SK-N-SH (cell line): ENCODE measurements at regions not wholly inside any gene's neighbourhood (a gene's known extent, or its start where the extent isn't known, plus 50 kb on each side); places are given as distances from the start of the nearest gene placed in this dataset.
A peak's percentile ranks its signal among the peaks of the same experiment; 100 is the strongest.

ENCODE experiments used
- CTCF ChIA-PET: fragments of 300-600, 350-600 bp; formaldehyde crosslinking; extraction: SDS; loops from one replicate; lab custom pipeline; 2021; lab: Yijun Ruan, JAX
- POLR2A ChIA-PET: fragments of 350-600 bp; sonication (Branson Sonifier 250); formaldehyde crosslinking; extraction: SDS; loops from one replicate; lab custom pipeline; 2020; ENCODE audit warnings: antibody characterized with exemption, inconsistent platforms; lab: Yijun Ruan, JAX
- DNase-seq: peaks from one replicate; pipeline ENCODE4 v3.0.0; 2012
- H2AFZ ChIP-seq: fragments of 200-600 bp; sonication (generic); 2 replicates; pipeline ENCODE4 v1.8.1; 2016; ENCODE audit warnings: antibody characterized with exemption, mild to moderate bottlenecking, low read depth
- H3F3A ChIP-seq: fragments of 200-600 bp; sonication (generic); replicated peaks from 2 replicates; pipeline ENCODE3; 2016; ENCODE audit warnings: antibody characterized with exemption, mild to moderate bottlenecking; ENCODE audit not compliant: insufficient read depth
- H3K27ac ChIP-seq, 2 experiments: fragments of 200-500 bp in 1 of 2; fragments of 200-600 bp in 1 of 2; sonication (Bioruptor generic) in 1 of 2; sonication (generic), shearing (Covaris generic) in 1 of 2; 2 replicates each; pipeline versions ENCODE4 v1.5.1 to v1.6.1; 2014 to 2016; ENCODE audit warnings: low read depth in 2 of 2, inconsistent platforms in 1 of 2, low read length in 1 of 2, mild to moderate bottlenecking in 1 of 2, mixed read lengths in 1 of 2
- H3K27me3 ChIP-seq: fragments of 200-600 bp; sonication (generic), shearing (Covaris generic); 2 replicates; pipeline ENCODE4 v1.6.1; 2016; ENCODE audit warnings: mixed run types; ENCODE audit not compliant: insufficient read depth
- H3K36me3 ChIP-seq, 2 experiments: fragments of 200-500 bp in 1 of 2; fragments of 200-600 bp in 1 of 2; sonication (Bioruptor generic) in 1 of 2; sonication (generic) in 1 of 2; replicated peaks in 1 of 2; 2 replicates each; pipeline versions ENCODE3 to v1.5.1; 2014 to 2016; ENCODE audit warnings: low read length in 1 of 2, mild to moderate bottlenecking in 1 of 2; ENCODE audit not compliant: insufficient read depth in 2 of 2, control insufficient read depth in 1 of 2
- H3K4me1 ChIP-seq, 2 experiments: fragments of 200-500 bp in 1 of 2; fragments of 200-600 bp in 1 of 2; sonication (Bioruptor generic) in 1 of 2; sonication (generic), shearing (Covaris generic) in 1 of 2; 2 replicates each; pipeline versions ENCODE4 v1.5.1 to v1.6.1; 2014 to 2016; ENCODE audit warnings: low read depth in 1 of 2, low read length in 1 of 2, mixed run types in 1 of 2; ENCODE audit not compliant: insufficient read depth in 2 of 2, control insufficient read depth in 1 of 2
- H3K4me2 ChIP-seq: fragments of 200-600 bp; sonication (generic), shearing (Covaris generic); 2 replicates; pipeline ENCODE4 v1.6.1; 2017; ENCODE audit warnings: mixed run types
- H3K4me3 ChIP-seq, 2 experiments: fragments of 200-500 bp in 1 of 2; fragments of 200-600 bp in 1 of 2; sonication (Bioruptor generic) in 1 of 2; sonication (generic), shearing (Covaris generic) in 1 of 2; 2 replicates each; pipeline versions ENCODE4 v1.5.1 to v1.8.1; 2014 to 2016; ENCODE audit warnings: low read depth in 2 of 2, inconsistent platforms in 1 of 2, low read length in 1 of 2, mild to moderate bottlenecking in 1 of 2, mixed read lengths in 1 of 2, moderate library complexity in 1 of 2
- H3K79me2 ChIP-seq: fragments of 200-600 bp; sonication (generic); 2 replicates; pipeline ENCODE4 v1.8.1; 2017; ENCODE audit warnings: mild to moderate bottlenecking; ENCODE audit not compliant: insufficient read depth
- H3K9ac ChIP-seq: fragments of 200-600 bp; sonication (generic); 2 replicates; pipeline ENCODE4 v1.6.1; 2017; ENCODE audit warnings: mixed run types
- H3K9me2 ChIP-seq: fragments of 200-600 bp; sonication (generic); 2 replicates; pipeline ENCODE4 v1.6.1; 2017; ENCODE audit warnings: mixed run types
- H3K9me3 ChIP-seq: fragments of 200-600 bp; sonication (generic); 2 replicates; pipeline ENCODE4 v1.6.1; 2017; ENCODE audit warnings: mixed run types, mild to moderate bottlenecking, moderate library complexity
- H4K20me1 ChIP-seq: fragments of 200-600 bp; sonication (generic); 2 replicates; pipeline ENCODE4 v1.6.1; 2017; ENCODE audit warnings: mild to moderate bottlenecking, mixed run types; ENCODE audit not compliant: insufficient read depth
- CHD2 ChIP-seq: fragments of 150-350 bp; IDR thresholded peaks from 2 replicates; pipeline ENCODE4 v1.6.1; 2018; ENCODE audit warnings: low read length; ENCODE audit not compliant: partially characterized antibody
- EZH2phosphoT487 ChIP-seq: fragments of 200-600 bp; sonication (generic); IDR thresholded peaks from 2 replicates; pipeline ENCODE4 v1.6.1; 2017; ENCODE audit warnings: low read depth, mixed run types, mild to moderate bottlenecking, antibody characterized with exemption, moderate library complexity, borderline replicate concordance
- FOSL2 ChIP-seq: IDR thresholded peaks from 2 replicates; pipeline ENCODE4 v1.4.0; 2012; ENCODE audit warnings: low read depth, mild to moderate bottlenecking, moderate library complexity, borderline replicate concordance
- FOXJ3 ChIP-seq: sonication (generic); formaldehyde crosslinking; IDR thresholded peaks from 2 replicates; pipeline ENCODE4 v1.5.1; 2020; ENCODE audit warnings: mild to moderate bottlenecking, missing genetic modification reagents
- FOXM1 ChIP-seq: IDR thresholded peaks from 2 replicates; pipeline ENCODE4 v1.4.0; 2012; ENCODE audit warnings: low read depth, mild to moderate bottlenecking
- GABPA ChIP-seq: IDR thresholded peaks from 2 replicates; pipeline ENCODE4 v1.4.0; 2012; ENCODE audit warnings: low read depth, mild to moderate bottlenecking
- GATA2 ChIP-seq: sonication (generic); formaldehyde crosslinking; IDR thresholded peaks from 2 replicates; pipeline ENCODE4 v1.5.0; 2020; ENCODE audit warnings: mild to moderate bottlenecking, missing genetic modification reagents
- JUND ChIP-seq: IDR thresholded peaks from 2 replicates; pipeline ENCODE4 v1.4.0; 2012
- MEF2A ChIP-seq: IDR thresholded peaks from 2 replicates; pipeline ENCODE4 v1.4.0; 2012; ENCODE audit warnings: low read depth, borderline replicate concordance
- NFIC ChIP-seq: IDR thresholded peaks from 2 replicates; pipeline ENCODE4 v1.4.0; 2012; ENCODE audit warnings: borderline replicate concordance
- POLR2AphosphoS5 ChIP-seq: IDR thresholded peaks from 2 replicates; pipeline ENCODE4 v1.6.1; 2012; ENCODE audit warnings: low read depth, low read length
- RXRA ChIP-seq: IDR thresholded peaks from 2 replicates; pipeline ENCODE4 v1.4.0; 2012; ENCODE audit warnings: low read depth, mild to moderate bottlenecking, borderline replicate concordance
- TAF1 ChIP-seq: IDR thresholded peaks from 2 replicates; pipeline ENCODE4 v1.6.1; 2012; ENCODE audit warnings: low read depth, mild to moderate bottlenecking, low read length, moderate library complexity, borderline replicate concordance
- TEAD4 ChIP-seq: IDR thresholded peaks from 2 replicates; pipeline ENCODE4 v1.4.0; 2012; ENCODE audit warnings: mild to moderate bottlenecking, borderline replicate concordance; ENCODE audit not compliant: insufficient read depth
- WGBS: methylation state at CpG from one replicate; pipeline ENCODE4 v1.1.6; 2017; ENCODE audit warnings: low lambda C conversion rate; 5-methylcytosine and 5-hydroxymethylcytosine counted together
- TF ChIP-seq, protein P1 (sequence below): fragments of 150-350 bp; IDR thresholded peaks from 2 replicates; pipeline ENCODE4 v1.6.1; 2017; ENCODE audit warnings: antibody characterized with exemption, low read length, low read depth, borderline replicate concordance
- TF ChIP-seq, protein P2 (sequence below): fragments of 200-600 bp; sonication (generic); IDR thresholded peaks from 2 replicates; pipeline ENCODE4 v1.6.1; 2017; ENCODE audit warnings: antibody characterized with exemption, mild to moderate bottlenecking, moderate library complexity
- TF ChIP-seq, protein P3 (sequence below): IDR thresholded peaks from 2 replicates; pipeline ENCODE4 v1.4.0; 2012; ENCODE audit warnings: low read depth, borderline replicate concordance
- TF ChIP-seq, protein P4 (sequence below): IDR thresholded peaks from 2 replicates; pipeline ENCODE4 v1.4.0; 2012; ENCODE audit warnings: low read depth, borderline replicate concordance

DNA sequence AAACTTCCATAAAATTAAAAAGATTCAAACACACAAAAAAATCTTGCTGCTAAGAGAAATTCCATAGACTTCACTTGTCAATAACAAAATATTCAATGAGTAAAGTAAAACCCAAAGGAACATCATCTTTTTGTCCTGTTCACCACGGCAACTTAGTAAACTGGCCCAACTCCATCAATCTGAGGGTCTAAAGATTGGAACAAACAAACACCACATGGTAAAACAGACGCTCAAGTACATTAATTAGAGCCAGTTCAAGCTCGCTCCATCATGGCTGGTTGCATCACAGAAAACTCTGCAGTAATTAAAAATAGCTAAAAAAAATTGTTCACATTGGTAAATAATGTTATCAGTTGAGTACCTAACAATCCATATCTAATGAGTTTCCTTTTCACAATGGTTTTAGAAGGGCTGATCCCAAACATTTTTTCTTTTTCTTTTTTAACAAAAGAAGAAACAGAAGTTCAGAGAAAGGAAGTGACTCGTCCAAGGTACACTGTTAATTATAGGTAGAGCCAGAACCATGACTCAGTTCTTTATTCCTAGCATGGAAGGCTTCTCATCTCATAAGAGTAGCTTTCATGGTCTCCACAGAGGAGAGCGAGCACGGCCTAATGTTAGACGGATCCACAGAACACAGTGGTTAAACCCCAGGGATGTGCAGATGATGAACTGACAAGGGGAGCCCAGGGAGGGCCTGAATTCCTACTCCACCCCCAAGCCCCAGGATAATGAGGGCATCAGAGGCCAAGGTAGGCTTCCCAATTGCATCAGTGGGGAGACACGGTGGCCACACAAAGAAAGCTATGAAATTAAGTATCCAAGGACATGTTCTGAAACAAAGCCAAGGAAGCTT is 79.2 kb upstream of the ARHGEF3 start:
- Histone ChIP-seq H3K27me3 (no peaks in the 10 kb centered on the region), H3K9me3 (no peaks in the 10 kb centered on the region), H3F3A (peaks cover 7% of the 10 kb centered on the region), H4K20me1 (no peaks in the 10 kb centered on the region), H3K27ac (no peak overlapping the region), H3K9ac (no peak overlapping the region), H3K79me2 (no peaks in the 10 kb centered on the region), H3K9me2 (no peaks in the 10 kb centered on the region), H3K4me3 (no peak overlapping the region), H3K36me3 (no peaks in the 10 kb centered on the region), H2AFZ (no peak overlapping the region), H3K4me1 (peaks cover 0 to 13% of the 10 kb centered on the region in 2 experiments; a peak in 3 of 4 replicates), H3K4me2 (no peak overlapping the region)
- WGBS = 86% methylated on average over 8 of the region's 8 CpGs
- DNase-seq = no peak
- TF ChIP-seq JUND (0 out of 2 replicates have a peak, but pooled peaks have one; percentile 19), TEAD4 (no peak), FOSL2 (no peak)
- TF ChIP-seq, protein P1, sequence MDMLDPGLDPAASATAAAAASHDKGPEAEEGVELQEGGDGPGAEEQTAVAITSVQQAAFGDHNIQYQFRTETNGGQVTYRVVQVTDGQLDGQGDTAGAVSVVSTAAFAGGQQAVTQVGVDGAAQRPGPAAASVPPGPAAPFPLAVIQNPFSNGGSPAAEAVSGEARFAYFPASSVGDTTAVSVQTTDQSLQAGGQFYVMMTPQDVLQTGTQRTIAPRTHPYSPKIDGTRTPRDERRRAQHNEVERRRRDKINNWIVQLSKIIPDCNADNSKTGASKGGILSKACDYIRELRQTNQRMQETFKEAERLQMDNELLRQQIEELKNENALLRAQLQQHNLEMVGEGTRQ = no peak
- CTCF ChIA-PET = no interaction called here
- POLR2A ChIA-PET = no interaction called here

DNA sequence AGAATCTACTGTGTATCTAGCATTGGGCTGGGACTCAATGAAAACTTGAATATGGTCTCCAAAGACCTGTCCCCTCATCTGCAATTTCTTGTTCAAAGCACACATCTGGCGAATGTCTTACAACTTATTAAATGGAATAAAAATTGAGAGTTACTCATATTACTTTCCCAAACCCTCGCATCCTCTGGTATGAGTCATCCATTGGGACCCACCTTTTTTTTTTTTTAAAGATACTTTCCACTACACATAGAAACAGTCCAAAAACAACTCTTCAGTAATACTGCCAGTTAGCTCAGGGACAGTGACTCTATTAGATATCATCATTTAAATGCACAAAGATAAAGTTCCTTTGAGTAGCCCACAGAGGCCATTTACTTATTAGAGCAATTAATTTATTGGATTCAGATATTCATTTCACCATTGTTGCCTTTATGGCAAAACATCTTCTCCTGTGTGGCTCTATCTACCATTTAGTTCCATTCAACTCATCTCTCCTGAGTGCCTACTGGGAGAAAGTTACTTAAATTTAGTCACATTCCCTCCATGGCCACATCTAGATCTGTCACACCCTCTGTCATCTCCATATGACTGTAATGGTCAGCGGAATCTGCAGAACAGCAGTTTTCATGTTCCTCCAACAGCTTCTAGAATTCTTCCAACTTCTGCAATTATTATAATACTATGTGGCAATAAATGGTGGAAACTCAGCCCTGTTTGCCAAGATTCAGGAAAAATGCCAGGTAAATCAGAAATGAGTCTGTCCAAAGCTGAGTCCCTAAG is 77.9 kb upstream of the ARHGEF3 start:
- ChIA-PET POLR2A (no interaction called here), CTCF (no interaction called here)
- no peak overlapping the region for H3K4me3 ChIP-seq
- H3K27ac ChIP-seq = peak overlapping the region in 1 of 2 experiments; percentile 49; a peak in 1 of 4 replicates
- H2AFZ ChIP-seq = no peak overlapping the region
- H3K9ac ChIP-seq = no peak overlapping the region
- peaks cover 0 to 10% of the 10 kb centered on the region in 2 experiments; a peak in 3 of 4 replicates for H3K4me1 ChIP-seq
- H3K9me3 ChIP-seq = no peaks in the 10 kb centered on the region
- H4K20me1 ChIP-seq = no peaks in the 10 kb centered on the region
- no peak overlapping the region for H3K4me2 ChIP-seq
- H3K79me2 ChIP-seq = no peaks in the 10 kb centered on the region
- no peaks in the 10 kb centered on the region for H3K9me2 ChIP-seq
- WGBS = 45% methylated on average over 3 of the region's 3 CpGs
- H3K36me3 ChIP-seq = no peaks in the 10 kb centered on the region
- peaks cover 7% of the 10 kb centered on the region for H3F3A ChIP-seq
- H3K27me3 ChIP-seq = no peaks in the 10 kb centered on the region
- no peak for DNase-seq
- TF ChIP-seq EZH2phosphoT487 (no peak), GATA2 (CRISPR knock-in tag) (no peak), FOXM1 (no peak), FOSL2 (peak; percentile 76), POLR2AphosphoS5 (no peak), RXRA (no peak), CHD2 (no peak), FOXJ3 (CRISPR knock-in tag) (no peak), TEAD4 (no peak), NFIC (peak; percentile 19; the same call in 1 of the 2 replicates), GABPA (no peak), TAF1 (no peak), JUND (peak; percentile 77), MEF2A (no peak)
- TF ChIP-seq, protein P2, sequence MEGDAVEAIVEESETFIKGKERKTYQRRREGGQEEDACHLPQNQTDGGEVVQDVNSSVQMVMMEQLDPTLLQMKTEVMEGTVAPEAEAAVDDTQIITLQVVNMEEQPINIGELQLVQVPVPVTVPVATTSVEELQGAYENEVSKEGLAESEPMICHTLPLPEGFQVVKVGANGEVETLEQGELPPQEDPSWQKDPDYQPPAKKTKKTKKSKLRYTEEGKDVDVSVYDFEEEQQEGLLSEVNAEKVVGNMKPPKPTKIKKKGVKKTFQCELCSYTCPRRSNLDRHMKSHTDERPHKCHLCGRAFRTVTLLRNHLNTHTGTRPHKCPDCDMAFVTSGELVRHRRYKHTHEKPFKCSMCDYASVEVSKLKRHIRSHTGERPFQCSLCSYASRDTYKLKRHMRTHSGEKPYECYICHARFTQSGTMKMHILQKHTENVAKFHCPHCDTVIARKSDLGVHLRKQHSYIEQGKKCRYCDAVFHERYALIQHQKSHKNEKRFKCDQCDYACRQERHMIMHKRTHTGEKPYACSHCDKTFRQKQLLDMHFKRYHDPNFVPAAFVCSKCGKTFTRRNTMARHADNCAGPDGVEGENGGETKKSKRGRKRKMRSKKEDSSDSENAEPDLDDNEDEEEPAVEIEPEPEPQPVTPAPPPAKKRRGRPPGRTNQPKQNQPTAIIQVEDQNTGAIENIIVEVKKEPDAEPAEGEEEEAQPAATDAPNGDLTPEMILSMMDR = no peak
- TF ChIP-seq, protein P3, sequence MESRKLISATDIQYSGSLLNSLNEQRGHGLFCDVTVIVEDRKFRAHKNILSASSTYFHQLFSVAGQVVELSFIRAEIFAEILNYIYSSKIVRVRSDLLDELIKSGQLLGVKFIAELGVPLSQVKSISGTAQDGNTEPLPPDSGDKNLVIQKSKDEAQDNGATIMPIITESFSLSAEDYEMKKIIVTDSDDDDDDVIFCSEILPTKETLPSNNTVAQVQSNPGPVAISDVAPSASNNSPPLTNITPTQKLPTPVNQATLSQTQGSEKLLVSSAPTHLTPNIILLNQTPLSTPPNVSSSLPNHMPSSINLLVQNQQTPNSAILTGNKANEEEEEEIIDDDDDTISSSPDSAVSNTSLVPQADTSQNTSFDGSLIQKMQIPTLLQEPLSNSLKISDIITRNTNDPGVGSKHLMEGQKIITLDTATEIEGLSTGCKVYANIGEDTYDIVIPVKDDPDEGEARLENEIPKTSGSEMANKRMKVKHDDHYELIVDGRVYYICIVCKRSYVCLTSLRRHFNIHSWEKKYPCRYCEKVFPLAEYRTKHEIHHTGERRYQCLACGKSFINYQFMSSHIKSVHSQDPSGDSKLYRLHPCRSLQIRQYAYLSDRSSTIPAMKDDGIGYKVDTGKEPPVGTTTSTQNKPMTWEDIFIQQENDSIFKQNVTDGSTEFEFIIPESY = no peak
- TF ChIP-seq, protein P4, sequence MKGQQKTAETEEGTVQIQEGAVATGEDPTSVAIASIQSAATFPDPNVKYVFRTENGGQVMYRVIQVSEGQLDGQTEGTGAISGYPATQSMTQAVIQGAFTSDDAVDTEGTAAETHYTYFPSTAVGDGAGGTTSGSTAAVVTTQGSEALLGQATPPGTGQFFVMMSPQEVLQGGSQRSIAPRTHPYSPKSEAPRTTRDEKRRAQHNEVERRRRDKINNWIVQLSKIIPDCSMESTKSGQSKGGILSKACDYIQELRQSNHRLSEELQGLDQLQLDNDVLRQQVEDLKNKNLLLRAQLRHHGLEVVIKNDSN = no peak
